NCI-H345 treated with DMSO at 0.1 percent for 48 hours (cell line): ENCODE measurements at regions not wholly inside any gene's neighbourhood (a gene's known extent, or its start where the extent isn't known, plus 50 kb on each side); places are given as distances from the start of the nearest gene placed in this dataset.
A peak's percentile ranks its signal among the peaks of the same experiment; 100 is the strongest.

ENCODE experiments used
- DNase-seq: peaks from one replicate; lab custom pipeline; 2025; ENCODE audit not compliant: unreplicated experiment; lab: John Stamatoyannopoulos, UW

DNA sequence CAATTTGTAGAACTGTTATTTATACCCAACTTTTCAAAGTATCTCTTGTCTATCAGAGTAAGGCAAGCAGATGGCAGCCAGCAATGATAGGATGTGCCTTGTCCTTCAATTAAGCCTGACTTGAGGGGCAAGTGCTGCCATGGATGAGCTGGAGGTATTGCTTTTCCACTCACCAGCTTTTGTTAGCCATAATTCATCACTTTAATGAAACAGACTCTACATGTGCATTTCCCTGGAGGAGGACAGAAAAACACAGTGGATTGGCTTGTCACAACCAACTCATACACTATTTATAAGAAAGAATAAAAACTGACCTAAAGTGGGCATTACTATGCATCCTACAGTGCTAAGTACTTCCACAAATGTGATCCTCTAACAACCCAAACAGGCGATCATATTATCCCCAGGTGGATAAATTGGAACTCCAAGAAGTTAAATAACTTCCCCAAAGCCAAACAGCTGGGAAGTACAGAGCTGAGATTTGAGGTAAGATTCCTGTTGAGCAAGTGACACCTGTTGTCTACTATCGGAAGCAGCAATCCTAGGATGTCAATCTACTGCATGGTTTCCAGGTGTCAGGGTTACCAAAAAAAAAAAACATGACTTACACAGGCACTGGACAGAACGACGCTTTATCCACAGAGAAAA lies 73.9 kb upstream of the NRSN1 start:
- DNase-seq: no peak

DNA sequence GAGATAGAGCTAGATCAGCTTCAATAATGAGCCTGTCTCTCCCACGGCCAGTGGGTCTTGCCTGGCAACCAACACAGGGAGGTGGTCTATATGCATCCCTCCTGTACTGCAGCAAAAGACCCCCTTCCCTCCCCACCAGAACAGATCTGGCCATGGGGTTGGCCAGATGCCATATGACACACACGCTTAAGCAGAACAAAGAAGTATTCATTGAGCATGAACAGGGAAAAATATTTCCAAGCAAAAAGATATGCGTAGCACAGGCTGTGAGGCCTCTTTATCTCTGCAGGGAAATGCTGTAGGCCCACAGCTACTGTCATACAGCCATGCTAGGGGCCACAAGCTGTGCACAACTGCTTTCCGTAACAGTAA lies 73.4 kb upstream of the NRSN1 start:
- no peak for DNase-seq

DNA sequence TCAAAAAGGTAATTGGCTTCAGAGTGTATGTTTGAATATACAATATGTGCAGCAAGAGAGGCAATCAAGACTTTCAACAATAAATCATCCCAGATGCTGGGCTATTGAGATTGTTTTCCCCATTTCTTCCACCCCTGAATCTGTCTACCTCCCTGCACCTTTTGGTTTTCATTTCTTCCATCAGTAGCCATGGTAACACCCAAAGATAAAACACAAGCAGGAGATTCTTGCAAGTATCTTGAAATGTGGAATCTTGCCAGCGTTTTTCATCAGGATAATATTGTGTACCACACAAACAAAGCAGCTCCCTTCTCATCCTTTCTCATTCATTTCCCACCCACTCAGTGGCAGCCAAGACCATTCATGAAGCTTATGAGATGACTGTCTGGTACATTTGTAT lies 73.0 kb upstream of the NRSN1 start:
- no peak for DNase-seq

DNA sequence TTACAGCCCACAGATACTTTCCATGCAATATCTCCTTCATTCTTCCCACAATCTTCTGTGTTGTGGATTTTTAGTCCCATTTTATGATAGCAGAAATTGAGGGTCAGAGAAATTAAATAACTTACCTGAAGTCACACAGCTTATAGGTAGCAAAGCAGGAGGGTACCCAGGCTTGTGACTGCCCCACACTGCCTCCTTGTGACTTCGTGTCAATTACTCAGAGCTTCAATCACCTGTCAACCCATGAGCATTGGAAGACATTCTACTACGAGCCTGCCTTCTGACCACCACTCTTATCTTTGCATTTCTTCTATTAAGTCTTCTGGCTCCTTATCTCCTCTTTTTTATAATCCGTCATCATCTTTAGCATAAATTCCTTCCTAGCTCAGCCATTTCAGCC lies 71.6 kb upstream of the NRSN1 start:
- no peak for DNase-seq

DNA sequence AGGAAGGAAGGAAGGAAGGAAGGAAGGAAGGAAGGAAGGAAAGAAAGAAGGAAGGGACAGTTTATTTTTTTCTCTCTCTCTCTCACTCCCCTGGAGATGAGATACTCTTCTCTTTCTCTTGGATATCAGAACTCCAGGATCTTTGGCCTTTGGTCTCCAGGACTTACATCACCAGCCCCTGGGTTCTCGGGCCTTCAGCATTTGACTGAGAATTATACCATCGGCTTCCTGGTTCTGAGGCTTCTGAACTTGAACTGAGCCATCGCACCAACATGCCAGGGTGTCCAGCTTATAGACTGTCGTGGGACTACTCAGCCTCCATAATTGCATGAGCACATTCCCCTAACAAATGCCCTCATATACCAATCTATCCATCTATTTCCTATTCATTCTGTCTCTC lies 69.4 kb upstream of the NRSN1 start:
- DNase-seq: no peak

DNA sequence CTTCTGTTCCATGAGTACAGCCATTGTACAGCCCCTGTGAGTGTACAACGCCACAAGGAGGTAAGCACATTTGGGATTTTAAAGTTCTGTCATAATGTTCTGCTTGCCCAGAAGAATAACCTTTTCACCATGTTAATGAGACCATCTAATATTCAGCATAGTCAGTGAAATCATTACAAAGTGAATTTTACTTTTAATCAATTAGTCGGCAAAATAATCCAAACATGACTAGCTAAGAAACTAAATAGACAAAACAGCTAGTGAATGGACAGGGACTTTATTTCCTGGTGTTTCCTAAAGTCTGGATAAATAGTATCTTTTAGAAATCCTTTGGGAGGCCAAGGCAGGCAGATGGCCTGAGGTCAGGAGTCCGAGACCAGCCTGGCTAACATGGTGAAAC lies 69.0 kb upstream of the NRSN1 start:
- DNase-seq: no peak

DNA sequence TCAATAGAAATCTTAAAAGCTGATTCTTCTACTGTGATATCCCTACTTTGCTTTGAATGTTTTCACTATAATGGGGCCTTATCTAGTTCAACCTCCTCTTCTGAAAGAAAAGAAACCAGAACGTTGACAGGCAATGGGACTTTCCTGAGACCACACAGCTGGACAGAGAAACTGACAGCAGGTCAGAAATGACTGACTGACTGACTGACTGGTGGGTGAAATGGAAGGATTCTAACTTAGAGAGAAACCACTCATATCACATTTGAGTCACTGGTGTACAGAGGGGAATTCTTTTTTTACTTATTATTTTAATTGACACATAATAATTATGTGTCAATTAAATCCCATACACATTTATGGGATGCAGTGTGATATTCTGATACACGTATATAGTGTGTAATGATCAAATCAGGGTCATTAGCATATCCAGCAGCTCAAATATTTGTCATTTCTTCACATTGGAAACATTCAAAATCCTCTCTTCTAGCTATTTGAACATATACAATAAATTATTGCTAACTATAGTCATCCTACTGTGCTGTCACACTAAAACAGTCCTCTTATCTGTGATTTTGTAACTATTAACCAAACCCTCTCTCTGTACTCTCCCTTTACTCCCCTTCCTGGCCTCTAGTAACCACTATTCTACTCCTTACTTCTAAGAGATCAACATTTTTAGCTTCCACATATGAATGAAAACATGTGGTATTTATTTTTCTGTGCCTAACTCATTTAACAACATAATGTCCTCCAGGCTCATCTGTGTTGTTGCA lies 64.8 kb upstream of the NRSN1 start:
- no peak for DNase-seq

DNA sequence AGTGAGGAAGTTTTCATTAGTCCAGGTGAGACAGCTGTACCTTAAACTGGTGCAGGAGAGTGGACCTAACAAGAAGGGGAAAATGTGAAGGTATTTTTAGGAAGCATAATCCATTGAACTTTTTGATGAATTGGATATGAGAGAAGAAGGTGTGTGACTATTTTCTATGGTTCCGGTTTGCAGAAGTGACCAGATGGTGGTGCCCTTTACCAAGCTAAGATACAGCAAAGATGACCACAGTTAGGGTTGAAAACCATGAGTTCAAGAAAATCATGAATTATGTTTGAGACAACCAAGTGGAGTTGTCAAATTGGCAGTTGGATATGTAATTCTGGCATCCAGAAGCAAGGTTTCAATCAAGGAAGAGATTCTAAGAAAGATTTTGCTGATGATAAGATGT lies 61.9 kb upstream of the NRSN1 start:
- DNase-seq: peak; percentile 16

DNA sequence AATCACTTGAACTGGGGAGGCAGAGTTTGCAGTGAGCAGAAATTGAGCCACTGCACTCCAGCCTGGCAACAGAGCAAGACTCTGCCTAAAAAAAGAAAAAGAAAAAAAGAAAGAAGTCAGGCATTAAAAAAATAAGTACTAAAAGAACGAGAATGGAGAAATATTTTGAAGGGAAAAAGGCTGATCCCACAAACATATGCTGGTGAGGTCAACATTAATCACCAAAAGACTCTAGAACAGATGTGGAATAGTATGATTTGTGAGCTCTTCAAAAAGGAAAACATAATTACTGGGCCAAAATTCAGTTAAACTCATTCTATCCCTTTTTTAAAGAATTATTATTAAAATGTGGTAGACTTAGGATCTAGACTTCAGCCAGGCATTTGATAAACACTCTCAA lies 61.2 kb upstream of the NRSN1 start:
- no peak for DNase-seq

DNA sequence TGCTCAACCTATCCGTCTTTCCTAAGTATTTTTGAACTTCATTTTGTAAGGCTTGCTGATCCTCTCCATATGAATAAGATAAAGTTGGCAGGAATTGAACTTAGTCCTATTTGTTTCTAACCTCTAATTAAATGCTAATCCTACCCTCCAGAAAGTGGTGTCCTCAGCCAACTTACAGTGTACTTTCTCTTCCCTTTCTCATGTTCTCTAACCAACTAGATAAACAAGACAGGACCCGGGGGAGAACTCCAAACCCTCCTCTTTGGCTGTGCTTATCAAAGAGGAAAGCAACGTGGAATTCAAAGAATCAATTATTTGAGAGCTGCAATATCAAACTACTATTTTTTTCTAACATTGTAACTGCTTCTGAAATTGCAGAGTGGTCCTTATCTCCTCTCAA lies 56.5 kb upstream of the NRSN1 start:
- DNase-seq: peak; percentile 52

DNA sequence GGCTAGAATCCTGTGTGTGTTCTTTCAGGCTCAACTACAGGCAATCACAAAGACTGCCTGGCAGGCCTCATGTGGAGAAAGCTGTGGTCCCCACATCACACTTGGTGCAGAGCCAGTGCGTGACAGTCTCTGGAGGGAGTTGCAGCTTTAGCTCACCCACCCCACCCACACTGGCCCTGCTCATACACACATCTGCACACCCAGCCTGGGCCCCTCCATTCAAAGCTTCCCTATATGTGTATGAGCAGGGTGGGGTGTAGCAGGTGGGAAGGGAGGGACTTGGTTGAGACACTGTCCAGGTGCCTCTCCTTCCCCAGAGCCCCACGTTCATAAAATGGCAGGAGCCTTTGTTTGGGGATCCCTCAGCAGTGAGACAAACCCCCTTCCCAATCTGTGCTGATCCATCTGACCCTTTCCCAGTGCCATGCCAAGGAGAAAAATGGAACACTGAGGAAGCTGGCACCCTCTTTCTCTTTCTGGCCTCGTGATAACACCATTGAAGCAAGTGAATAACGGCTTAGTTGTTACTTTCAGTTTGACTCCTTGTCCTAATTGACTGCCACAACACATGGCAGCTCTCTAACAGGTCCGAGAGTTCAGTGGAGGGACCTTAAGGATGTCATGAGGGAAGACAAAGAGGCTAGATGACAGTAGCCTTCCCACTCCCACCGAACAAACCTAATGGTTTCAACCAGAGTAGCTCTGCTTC lies 53.8 kb upstream of the NRSN1 start:
- DNase-seq: no peak

DNA sequence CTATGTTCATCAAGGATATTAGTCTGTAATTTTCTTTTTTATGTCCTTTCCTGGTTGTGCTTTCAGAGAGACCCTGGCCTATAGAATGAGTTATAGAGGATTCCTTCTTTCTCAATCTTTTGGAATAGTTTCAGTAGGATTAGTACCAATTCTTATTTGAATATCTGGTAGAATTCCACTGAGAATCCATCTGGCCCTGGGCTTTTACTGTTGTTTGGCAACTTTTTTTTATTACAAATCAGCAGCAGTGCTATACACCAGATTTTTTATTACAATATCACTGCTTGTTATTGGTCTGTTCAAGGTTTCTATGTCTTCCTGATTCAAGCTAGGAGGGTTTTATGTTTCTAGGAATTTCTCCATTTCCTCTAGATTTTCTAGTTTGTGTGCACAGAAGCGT lies 50.0 kb upstream of the NRSN1 start:
- no peak for DNase-seq
